ENCODE measurements at regions not wholly inside any gene's neighbourhood (a gene's known extent, or its start where the extent isn't known, plus 50 kb on each side); places are given as distances from the start of the nearest gene placed in this dataset.
A peak's percentile ranks its signal among the peaks of the same experiment; 100 is the strongest.

DNA sequence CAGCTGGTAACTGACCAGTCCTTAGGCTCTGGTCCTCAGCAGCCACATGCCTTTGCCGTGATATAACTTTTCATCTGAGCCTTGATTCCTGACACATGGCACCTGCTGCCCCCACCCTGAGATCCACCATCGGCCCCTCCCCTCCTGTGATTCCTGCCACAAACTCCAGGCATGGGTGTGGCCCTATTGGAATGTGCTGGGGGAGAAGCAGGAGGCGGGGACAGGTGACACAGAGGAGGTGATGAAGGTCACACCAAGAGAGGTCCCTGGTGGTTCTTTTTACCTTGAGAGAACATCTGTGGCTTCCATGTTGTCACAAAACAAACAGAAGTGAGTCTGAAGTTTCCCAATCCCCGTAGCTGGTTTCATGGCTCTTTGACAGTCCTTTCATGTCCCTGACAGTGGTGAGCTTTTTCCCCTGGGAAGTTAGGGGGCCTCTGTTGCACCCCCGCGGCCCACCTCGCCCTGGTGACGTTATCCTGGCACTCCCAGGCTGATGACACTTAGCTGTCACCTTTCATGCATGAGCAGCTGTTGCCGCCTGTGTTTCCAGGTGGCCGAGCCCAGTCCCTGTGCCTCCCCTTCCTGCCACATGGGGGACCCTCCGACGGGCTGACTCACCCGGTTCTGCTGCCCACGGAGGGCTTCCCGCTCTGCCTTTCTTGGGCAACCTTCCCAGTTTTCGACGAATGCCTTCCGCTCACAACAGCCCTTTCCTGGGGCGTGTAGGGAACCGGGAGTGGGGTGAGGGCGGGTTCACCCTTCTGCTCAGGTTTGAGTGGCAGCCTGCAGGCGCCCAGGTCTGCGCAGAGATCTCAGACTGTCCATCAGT, 66.3 kb upstream of the GLI2 start:
- Histone ChIP-seq H3K4me2 (ENCODE audit: low read length) (no peak overlapping the region), H4K20me1 (ENCODE audit: control insufficient read depth, insufficient read depth, low read depth, low read length) (no peaks in the 10 kb centered on the region), H3K4me1 (ENCODE audit: control insufficient read depth, low read length) (no peaks in the 10 kb centered on the region), H3K9me2 (replicated peaks; ENCODE audit: control insufficient read depth, low read length) (no peaks in the 10 kb centered on the region), H3K36me3 (ENCODE audit: control insufficient read depth, low read length) (no peaks in the 10 kb centered on the region), H3K79me2 (ENCODE audit: control insufficient read depth, low read length) (no peaks in the 10 kb centered on the region), H3K27ac (ENCODE audit: low read depth, low read length) (no peak overlapping the region), H3F3A (ENCODE audit: control insufficient read depth, insufficient read depth) (no peaks in the 10 kb centered on the region), H3K9me3 (ENCODE audit: control insufficient read depth, insufficient read depth, low read length) (no peaks in the 10 kb centered on the region), H3K4me3 (ENCODE audit: low read length) (no peak overlapping the region), H3K27me3 (ENCODE audit: control insufficient read depth, low read length) (0 out of 2 replicates have a peak, but pooled peaks cover 5% of the 10 kb centered on the region)
- TF ChIP-seq, protein P1, sequence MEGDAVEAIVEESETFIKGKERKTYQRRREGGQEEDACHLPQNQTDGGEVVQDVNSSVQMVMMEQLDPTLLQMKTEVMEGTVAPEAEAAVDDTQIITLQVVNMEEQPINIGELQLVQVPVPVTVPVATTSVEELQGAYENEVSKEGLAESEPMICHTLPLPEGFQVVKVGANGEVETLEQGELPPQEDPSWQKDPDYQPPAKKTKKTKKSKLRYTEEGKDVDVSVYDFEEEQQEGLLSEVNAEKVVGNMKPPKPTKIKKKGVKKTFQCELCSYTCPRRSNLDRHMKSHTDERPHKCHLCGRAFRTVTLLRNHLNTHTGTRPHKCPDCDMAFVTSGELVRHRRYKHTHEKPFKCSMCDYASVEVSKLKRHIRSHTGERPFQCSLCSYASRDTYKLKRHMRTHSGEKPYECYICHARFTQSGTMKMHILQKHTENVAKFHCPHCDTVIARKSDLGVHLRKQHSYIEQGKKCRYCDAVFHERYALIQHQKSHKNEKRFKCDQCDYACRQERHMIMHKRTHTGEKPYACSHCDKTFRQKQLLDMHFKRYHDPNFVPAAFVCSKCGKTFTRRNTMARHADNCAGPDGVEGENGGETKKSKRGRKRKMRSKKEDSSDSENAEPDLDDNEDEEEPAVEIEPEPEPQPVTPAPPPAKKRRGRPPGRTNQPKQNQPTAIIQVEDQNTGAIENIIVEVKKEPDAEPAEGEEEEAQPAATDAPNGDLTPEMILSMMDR (IDR thresholded peaks at IDR 0.05; ENCODE audit: low read depth, low read length, poor library complexity, severe bottlenecking), result peak; percentile 23
- no peak for TF ChIP-seq EZH2phosphoT487 (IDR thresholded peaks at IDR 0.05; ENCODE audit: borderline replicate concordance, low read length)

DNA sequence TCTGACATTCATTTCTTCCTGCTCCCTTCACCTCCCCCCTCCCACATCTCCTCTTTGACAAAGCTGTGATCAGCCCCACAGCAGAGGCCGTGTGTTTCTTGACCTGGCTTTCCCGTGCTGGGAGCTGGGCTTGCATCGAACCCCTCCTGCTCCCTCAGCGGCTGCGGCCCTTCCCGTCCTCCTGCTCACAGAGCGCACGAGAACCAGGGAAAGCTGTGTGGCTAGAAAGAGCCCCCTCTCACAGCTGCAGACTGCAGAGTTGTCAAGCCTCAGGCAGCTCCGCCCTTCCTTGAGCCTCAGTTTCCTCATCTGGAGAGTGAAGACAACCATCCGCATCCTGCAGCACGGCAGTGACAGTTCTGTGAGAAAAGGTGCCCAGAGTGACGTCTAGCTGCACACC, 65.7 kb upstream of the GLI2 start:
- Histone ChIP-seq H3K4me1 (ENCODE audit: control insufficient read depth, low read length) (no peaks in the 10 kb centered on the region), H3K27me3 (ENCODE audit: control insufficient read depth, low read length) (0 out of 2 replicates have a peak, but pooled peaks cover 5% of the 10 kb centered on the region), H4K20me1 (ENCODE audit: control insufficient read depth, insufficient read depth, low read depth, low read length) (no peaks in the 10 kb centered on the region), H3K36me3 (ENCODE audit: control insufficient read depth, low read length) (no peaks in the 10 kb centered on the region), H3K4me2 (ENCODE audit: low read length) (no peak overlapping the region), H3K4me3 (ENCODE audit: low read length) (no peak overlapping the region), H3K9me2 (replicated peaks; ENCODE audit: control insufficient read depth, low read length) (no peaks in the 10 kb centered on the region), H3K79me2 (ENCODE audit: control insufficient read depth, low read length) (no peaks in the 10 kb centered on the region), H3K9me3 (ENCODE audit: control insufficient read depth, insufficient read depth, low read length) (no peaks in the 10 kb centered on the region), H3K27ac (ENCODE audit: low read depth, low read length) (no peak overlapping the region), H3F3A (ENCODE audit: control insufficient read depth, insufficient read depth) (no peaks in the 10 kb centered on the region)
- TF ChIP-seq EZH2phosphoT487 (IDR thresholded peaks at IDR 0.05; ENCODE audit: borderline replicate concordance, low read length), result no peak
- TF ChIP-seq, protein P1 (IDR thresholded peaks at IDR 0.05; ENCODE audit: low read depth, low read length, poor library complexity, severe bottlenecking), result no peak

GRCh38 chr2:120670371-120670770, 65.3 kb upstream of the GLI2 start:
- Histone ChIP-seq H4K20me1 (ENCODE audit: control insufficient read depth, insufficient read depth, low read depth, low read length) (no peaks in the 10 kb centered on the region), H3K4me2 (ENCODE audit: low read length) (no peak overlapping the region), H3K9me3 (ENCODE audit: control insufficient read depth, insufficient read depth, low read length) (no peaks in the 10 kb centered on the region), H3K4me3 (ENCODE audit: low read length) (no peak overlapping the region), H3K27ac (ENCODE audit: low read depth, low read length) (no peak overlapping the region), H3K36me3 (ENCODE audit: control insufficient read depth, low read length) (no peaks in the 10 kb centered on the region), H3F3A (ENCODE audit: control insufficient read depth, insufficient read depth) (no peaks in the 10 kb centered on the region), H3K79me2 (ENCODE audit: control insufficient read depth, low read length) (no peaks in the 10 kb centered on the region), H3K9me2 (replicated peaks; ENCODE audit: control insufficient read depth, low read length) (no peaks in the 10 kb centered on the region), H3K27me3 (ENCODE audit: control insufficient read depth, low read length) (0 out of 2 replicates have a peak, but pooled peaks cover 5% of the 10 kb centered on the region), H3K4me1 (ENCODE audit: control insufficient read depth, low read length) (no peaks in the 10 kb centered on the region)
- TF ChIP-seq EZH2phosphoT487 (IDR thresholded peaks at IDR 0.05; ENCODE audit: borderline replicate concordance, low read length), result no peak
- TF ChIP-seq, protein P1 (IDR thresholded peaks at IDR 0.05; ENCODE audit: low read depth, low read length, poor library complexity, severe bottlenecking), result no peak
